A673 (cell line): ENCODE measurements at regions not wholly inside any gene's neighbourhood (a gene's known extent, or its start where the extent isn't known, plus 50 kb on each side); places are given as distances from the start of the nearest gene placed in this dataset.

ENCODE experiments used
- CTCF ChIP-seq: fragments of 300-800, 200-600 bp; sonication (generic); conservative IDR thresholded peaks from 2 replicates; pipeline ENCODE4 v1.5.1; 2017; ENCODE audit warnings: low read depth, mild to moderate bottlenecking, antibody characterized with exemption, low read length, moderate library complexity, mixed read lengths
- EZH2 ChIP-seq: fragments of 200-600 bp; sonication (generic); IDR thresholded peaks from 2 replicates; pipeline ENCODE4 v1.6.1; 2017; ENCODE audit warnings: borderline replicate concordance, low read depth, mild to moderate bottlenecking, mixed read lengths, antibody characterized with exemption, low read length; ENCODE audit not compliant: poor library complexity, severe bottlenecking

GRCh38 chr21:19228226-19228625 is 824.6 kb upstream of the TMPRSS15 start:
- TF ChIP-seq CTCF (no peak), EZH2 (no peak)
